AG04449 (cell line): ENCODE measurements at regions not wholly inside any gene's neighbourhood (a gene's known extent, or its start where the extent isn't known, plus 50 kb on each side); places are given as distances from the start of the nearest gene placed in this dataset.
A peak's percentile ranks its signal among the peaks of the same experiment; 100 is the strongest.

Source experiments
- CTCF ChIA-PET: fragments of 350-600 bp; formaldehyde crosslinking; extraction: SDS; loops from one replicate; lab custom pipeline; 2021; ENCODE audit warnings: antibody characterized with exemption; lab: Yijun Ruan, JAX
- POLR2A ChIA-PET: fragments of 400-600, 350-600 bp; formaldehyde crosslinking; extraction: SDS; loops from one replicate; lab custom pipeline; 2020; ENCODE audit warnings: antibody characterized with exemption, inconsistent platforms; lab: Yijun Ruan, JAX
- DNase-seq: peaks from one replicate; pipeline ENCODE4 v3.0.0-alpha.2; 2010; ENCODE audit warnings: low read depth, low spot score
- H3K4me3 ChIP-seq: 2 replicates; pipeline ENCODE4 v1.5.1; 2011; ENCODE audit warnings: low read depth, mild to moderate bottlenecking, control low read depth, low read length
- CTCF ChIP-seq: IDR thresholded peaks from one replicate; pipeline ENCODE4 v1.5.1; 2011; ENCODE audit warnings: mild to moderate bottlenecking, moderate library complexity, low read length, control low read depth, inconsistent platforms; ENCODE audit not compliant: insufficient read depth; ENCODE audit errors: missing control alignments

- DNase-seq, result no peak
- ChIA-PET POLR2A (no interaction called here), CTCF (no interaction called here)
- no peak for TF ChIP-seq CTCF
- H3K4me3 ChIP-seq, result no peak overlapping the region
Measured at GRCh38 chr4:13983189-13983790, 355.8 kb upstream of the BOD1L1 start.

GRCh38 chr4:13984991-13985800, 357.7 kb upstream of the BOD1L1 start:
- TF ChIP-seq CTCF, result no peak
- no peak for DNase-seq
- POLR2A ChIA-PET, result interaction anchor here (0.6 to 1.4 kb wide), 3 partner anchors 18 to 78 kb away, joined by 3 to 5 read pairs (median 4); no protein-coding TSS in a partner anchor
- CTCF ChIA-PET, result interaction anchor here (1.4 kb wide), 1 partner anchor 331 kb away, joined by 3 read pairs; no protein-coding TSS in a partner anchor
- no peak overlapping the region for H3K4me3 ChIP-seq

- POLR2A ChIA-PET, result interaction anchor here (1.4 kb wide), 1 partner anchor 19 kb away, joined by 5 read pairs; no protein-coding TSS in a partner anchor
- CTCF ChIA-PET, result interaction anchor here (1.4 kb wide), 1 partner anchor 332 kb away, joined by 3 read pairs; no protein-coding TSS in a partner anchor
- no peak for DNase-seq
- TF ChIP-seq CTCF, result no peak
- no peak overlapping the region for H3K4me3 ChIP-seq
Measured at GRCh38 chr4:13985837-13986236, 358.3 kb upstream of the BOD1L1 start.

GRCh38 chr4:13986548-13986947, 359.0 kb upstream of the BOD1L1 start:
- TF ChIP-seq CTCF, result no peak
- no peak for DNase-seq
- ChIA-PET POLR2A (no interaction called here), CTCF (interaction anchor here (3.7 kb wide), 1 partner anchor 332 kb away, joined by 17 read pairs; no protein-coding TSS in a partner anchor)
- H3K4me3 ChIP-seq, result no peak overlapping the region

GRCh38 chr4:13988353-13989305, 361.1 kb upstream of the BOD1L1 start:
- no peak overlapping the region for H3K4me3 ChIP-seq
- ChIA-PET CTCF (interaction anchor here (1.0 to 3.7 kb wide), 2 partner anchors 8 to 334 kb away, joined by 3 to 17 read pairs; no protein-coding TSS in a partner anchor), POLR2A (interaction anchor here (0.8 to 1.5 kb wide), 8 partner anchors 8 to 82 kb away, joined by 3 to 5 read pairs (median 4); no protein-coding TSS in a partner anchor)

More at GRCh38 chr4:13988353-13989305, 361.1 kb upstream of the BOD1L1 start:
- peak; percentile 92 for DNase-seq
- no peak for TF ChIP-seq CTCF
